ENCODE measurements at regions not wholly inside any gene's neighbourhood (a gene's known extent, or its start where the extent isn't known, plus 50 kb on each side); places are given as distances from the start of the nearest gene placed in this dataset.

- Histone ChIP-seq H4K12ac (ENCODE audit: low read depth, low read length) (no peak overlapping the region), H3K4ac (ENCODE audit: low read depth, low read length) (no peak overlapping the region), H2BK12ac (ENCODE audit: low read length) (no peak overlapping the region), H4K91ac (ENCODE audit: low read depth, low read length) (no peak overlapping the region), H2AK5ac (ENCODE audit: low read length) (no peak overlapping the region), H2AFZ (ENCODE audit: insufficient read depth, low read length, poor library complexity) (no peak overlapping the region), H3K36me3 (ENCODE audit: control insufficient read depth in 1 of 2, insufficient read depth in 2 of 2, low read length in 2 of 2) (no peaks in the 10 kb centered on the region), H4K8ac (ENCODE audit: low read depth, low read length) (no peak overlapping the region), H2BK120ac (ENCODE audit: insufficient read depth, low read length, poor library complexity) (no peak overlapping the region), H3K14ac (ENCODE audit: low read length) (no peak overlapping the region), H3K4me3 (ENCODE audit: low read depth, low read length) (no peak overlapping the region), H3K79me1 (ENCODE audit: low read length) (no peaks in the 10 kb centered on the region), H3K4me2 (ENCODE audit: low read length) (no peak overlapping the region), H3K79me2 (ENCODE audit: control insufficient read depth, insufficient read depth, low read length, poor library complexity) (no peaks in the 10 kb centered on the region), H3K27ac (ENCODE audit: low read depth, low read length) (no peak overlapping the region), H3K9me3 (ENCODE audit: insufficient read depth, low read depth, low read length) (no peaks in the 10 kb centered on the region), H3K9ac (ENCODE audit: low read length) (no peak overlapping the region), H2BK5ac (ENCODE audit: low read depth, low read length, poor library complexity) (no peak overlapping the region), H3K27me3 (ENCODE audit: insufficient read depth, low read length) (no peaks in the 10 kb centered on the region), H3K4me1 (ENCODE audit: control insufficient read depth in 1 of 2, insufficient read depth in 2 of 2, low read length in 2 of 2) (no peaks in the 10 kb centered on the region), H3K23ac (ENCODE audit: low read length) (no peak overlapping the region), H3K18ac (ENCODE audit: low read length) (no peak overlapping the region)
- DNase-seq: no peak
- WGBS (ENCODE audit: extremely low coverage, insufficient coverage, insufficient read length): no CpG with 5 or more reads among the region's 1 CpG
Observed at GRCh38 chr4:149065753-149066152, 623.5 kb upstream of the NR3C2 start.

DNA sequence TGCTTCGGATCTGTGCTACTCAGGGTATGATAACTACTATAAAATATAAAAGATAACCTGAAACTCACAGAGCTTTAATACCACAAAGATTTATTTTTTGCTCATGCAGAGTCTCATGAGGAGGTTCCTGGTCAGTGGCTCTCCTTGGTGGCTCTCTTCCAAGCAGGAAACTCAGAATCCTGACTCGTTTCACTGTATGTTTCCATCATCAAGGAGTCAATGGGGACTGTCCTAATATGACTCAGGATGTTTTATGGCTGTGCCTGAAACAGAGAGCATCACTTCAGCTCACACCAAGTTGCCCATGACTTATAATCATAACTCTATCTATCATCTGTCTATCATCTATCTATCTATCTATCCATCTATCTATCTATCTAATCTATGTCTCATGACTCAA lies 620.8 kb upstream of the NR3C2 start:
- H3K23ac ChIP-seq (ENCODE audit: low read length): no peak overlapping the region
- H3K4me3 ChIP-seq (ENCODE audit: low read depth, low read length): no peak overlapping the region
- no peaks in the 10 kb centered on the region for H3K79me1 ChIP-seq (ENCODE audit: low read length)
- no peak overlapping the region for H2BK12ac ChIP-seq (ENCODE audit: low read length)
- no peak overlapping the region for H2BK120ac ChIP-seq (ENCODE audit: insufficient read depth, low read length, poor library complexity)
- no peak overlapping the region for H3K4ac ChIP-seq (ENCODE audit: low read depth, low read length)
- H2AFZ ChIP-seq (ENCODE audit: insufficient read depth, low read length, poor library complexity): no peak overlapping the region
- H3K9ac ChIP-seq (ENCODE audit: low read length): no peak overlapping the region
- no peak overlapping the region for H3K27ac ChIP-seq (ENCODE audit: low read depth, low read length)
- H3K9me3 ChIP-seq (ENCODE audit: insufficient read depth, low read depth, low read length): no peaks in the 10 kb centered on the region
- H3K27me3 ChIP-seq (ENCODE audit: insufficient read depth, low read length): no peaks in the 10 kb centered on the region
- H2AK5ac ChIP-seq (ENCODE audit: low read length): no peak overlapping the region
- no peak overlapping the region for H4K8ac ChIP-seq (ENCODE audit: low read depth, low read length)
- no peak overlapping the region for H4K12ac ChIP-seq (ENCODE audit: low read depth, low read length)
- H2BK5ac ChIP-seq (ENCODE audit: low read depth, low read length, poor library complexity): no peak overlapping the region
- no peak overlapping the region for H3K14ac ChIP-seq (ENCODE audit: low read length)
- no peak overlapping the region for H3K4me2 ChIP-seq (ENCODE audit: low read length)
- no peak for DNase-seq
- no peaks in the 10 kb centered on the region for H3K36me3 ChIP-seq (ENCODE audit: control insufficient read depth in 1 of 2, insufficient read depth in 2 of 2, low read length in 2 of 2)
- no peak overlapping the region for H4K91ac ChIP-seq (ENCODE audit: low read depth, low read length)
- H3K18ac ChIP-seq (ENCODE audit: low read length): no peak overlapping the region
- no peaks in the 10 kb centered on the region for H3K79me2 ChIP-seq (ENCODE audit: control insufficient read depth, insufficient read depth, low read length, poor library complexity)
- no CpG with 5 or more reads among the region's 2 CpGs for WGBS (ENCODE audit: extremely low coverage, insufficient coverage, insufficient read length)
- H3K4me1 ChIP-seq (ENCODE audit: control insufficient read depth in 1 of 2, insufficient read depth in 2 of 2, low read length in 2 of 2): no peaks in the 10 kb centered on the region

- no peak overlapping the region for H2AK5ac ChIP-seq (ENCODE audit: low read length)
Observed at GRCh38 chr4:149057594-149057993, 615.4 kb upstream of the NR3C2 start.

DNA sequence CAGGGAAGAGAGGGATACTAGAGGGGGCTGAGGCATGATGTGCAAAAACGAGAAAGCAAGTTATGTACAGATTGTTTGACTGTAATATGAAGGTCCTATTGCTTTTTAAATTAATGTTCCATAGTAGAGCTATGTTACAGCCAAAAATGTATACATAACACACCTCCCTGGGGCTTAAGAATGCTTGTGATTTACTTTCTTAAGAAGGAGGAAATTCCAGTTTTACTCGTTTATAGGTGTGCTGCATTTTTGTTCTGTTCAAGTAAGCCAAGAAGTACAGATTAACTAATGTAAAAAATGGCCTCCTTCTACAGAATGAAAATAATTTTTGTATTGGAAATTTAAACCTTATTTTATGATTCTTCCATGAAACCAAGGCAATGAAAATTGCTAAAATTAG lies 614.4 kb upstream of the NR3C2 start:
- no CpG with 5 or more reads among the region's 2 CpGs for WGBS (ENCODE audit: extremely low coverage, insufficient coverage, insufficient read length)
- Histone ChIP-seq H3K36me3 (ENCODE audit: control insufficient read depth in 1 of 2, insufficient read depth in 2 of 2, low read length in 2 of 2) (no peaks in the 10 kb centered on the region), H4K91ac (ENCODE audit: low read depth, low read length) (no peak overlapping the region), H4K8ac (ENCODE audit: low read depth, low read length) (no peak overlapping the region), H2BK5ac (ENCODE audit: low read depth, low read length, poor library complexity) (no peak overlapping the region), H3K4ac (ENCODE audit: low read depth, low read length) (no peak overlapping the region), H3K27ac (ENCODE audit: low read depth, low read length) (no peak overlapping the region), H3K4me2 (ENCODE audit: low read length) (peak overlapping the region; percentile 15), H4K12ac (ENCODE audit: low read depth, low read length) (no peak overlapping the region), H3K23ac (ENCODE audit: low read length) (no peak overlapping the region), H3K79me1 (ENCODE audit: low read length) (no peaks in the 10 kb centered on the region), H3K9me3 (ENCODE audit: insufficient read depth, low read depth, low read length) (no peaks in the 10 kb centered on the region), H3K4me3 (ENCODE audit: low read depth, low read length) (no peak overlapping the region), H3K4me1 (ENCODE audit: control insufficient read depth in 1 of 2, insufficient read depth in 2 of 2, low read length in 2 of 2) (peaks cover 0 to 1% of the 10 kb centered on the region in 2 experiments), H2AK5ac (ENCODE audit: low read length) (no peak overlapping the region), H3K18ac (ENCODE audit: low read length) (no peak overlapping the region), H2AFZ (ENCODE audit: insufficient read depth, low read length, poor library complexity) (no peak overlapping the region), H3K14ac (ENCODE audit: low read length) (no peak overlapping the region), H3K9ac (ENCODE audit: low read length) (no peak overlapping the region), H3K27me3 (ENCODE audit: insufficient read depth, low read length) (no peaks in the 10 kb centered on the region), H2BK120ac (ENCODE audit: insufficient read depth, low read length, poor library complexity) (no peak overlapping the region), H3K79me2 (ENCODE audit: control insufficient read depth, insufficient read depth, low read length, poor library complexity) (no peaks in the 10 kb centered on the region), H2BK12ac (ENCODE audit: low read length) (no peak overlapping the region)
- peak; percentile 19 to 91 for DNase-seq

More at GRCh38 chr4:149057594-149057993, 615.4 kb upstream of the NR3C2 start:
- H3K14ac ChIP-seq (ENCODE audit: low read length): no peak overlapping the region
- no peak overlapping the region for H2BK12ac ChIP-seq (ENCODE audit: low read length)
- H3K23ac ChIP-seq (ENCODE audit: low read length): no peak overlapping the region
- no peaks in the 10 kb centered on the region for H3K9me3 ChIP-seq (ENCODE audit: insufficient read depth, low read depth, low read length)
- no peak overlapping the region for H3K9ac ChIP-seq (ENCODE audit: low read length)
- H3K79me2 ChIP-seq (ENCODE audit: control insufficient read depth, insufficient read depth, low read length, poor library complexity): no peaks in the 10 kb centered on the region
- no peak overlapping the region for H3K4me2 ChIP-seq (ENCODE audit: low read length)
- H4K8ac ChIP-seq (ENCODE audit: low read depth, low read length): no peak overlapping the region
- no peak overlapping the region for H3K18ac ChIP-seq (ENCODE audit: low read length)
- H3K27me3 ChIP-seq (ENCODE audit: insufficient read depth, low read length): no peaks in the 10 kb centered on the region
- peaks cover 0 to 1% of the 10 kb centered on the region in 2 experiments for H3K4me1 ChIP-seq (ENCODE audit: control insufficient read depth in 1 of 2, insufficient read depth in 2 of 2, low read length in 2 of 2)
- H4K91ac ChIP-seq (ENCODE audit: low read depth, low read length): no peak overlapping the region
- no peaks in the 10 kb centered on the region for H3K36me3 ChIP-seq (ENCODE audit: control insufficient read depth in 1 of 2, insufficient read depth in 2 of 2, low read length in 2 of 2)
- H3K4ac ChIP-seq (ENCODE audit: low read depth, low read length): no peak overlapping the region
- H3K79me1 ChIP-seq (ENCODE audit: low read length): no peaks in the 10 kb centered on the region
- H3K4me3 ChIP-seq (ENCODE audit: low read depth, low read length): no peak overlapping the region
- H2AFZ ChIP-seq (ENCODE audit: insufficient read depth, low read length, poor library complexity): no peak overlapping the region
- H2BK5ac ChIP-seq (ENCODE audit: low read depth, low read length, poor library complexity): no peak overlapping the region
- no peak for DNase-seq
- peak overlapping the region; percentile 16 for H2BK120ac ChIP-seq (ENCODE audit: insufficient read depth, low read length, poor library complexity)
- no peak overlapping the region for H4K12ac ChIP-seq (ENCODE audit: low read depth, low read length)
- H3K27ac ChIP-seq (ENCODE audit: low read depth, low read length): no peak overlapping the region
- WGBS (ENCODE audit: extremely low coverage, insufficient coverage, insufficient read length): no CpG with 5 or more reads among the region's 3 CpGs

Data from trophoblast cell (in vitro differentiated cells and primary cell).